Left lung (tissue), 4 donors: ENCODE measurements at regions not wholly inside any gene's neighbourhood (a gene's known extent, or its start where the extent isn't known, plus 50 kb on each side); places are given as distances from the start of the nearest gene placed in this dataset.
"Not testable (repeated sequence)": the region's sequence is repeated elsewhere in the genome, so short reads cannot be mapped to it uniquely, and the experiment has no call there.

Source experiments
- ATAC-seq: fragments of 200-7000 bp; cut with Tn5 transposase; one replicate; pipeline ENCODE4 v1.9.1; 2020; ENCODE audit warnings: moderate library complexity
- DNase-seq, 4 donors: peaks; one replicate each; pipeline ENCODE4 v3.0.0-alpha.2; 2013 to 2020
- H3K27ac ChIP-seq, 2 donors: fragments of 200-600 bp; sonication (generic) in 1 of 2; one replicate each; pipeline versions ENCODE4 v1.5.0 to v1.8.0; 2020 to 2021
- H3K27me3 ChIP-seq, 2 donors: fragments of 200-600 bp; sonication (generic) in 1 of 2; one replicate each; pipeline versions ENCODE4 v1.5.0 to v1.8.0; 2020 to 2021
- H3K36me3 ChIP-seq, 2 donors: fragments of 200-600 bp; sonication (generic) in 1 of 2; one replicate each; pipeline versions ENCODE4 v1.5.0 to v1.8.0; 2020 to 2021
- H3K4me1 ChIP-seq, 2 donors: fragments of 200-600 bp; one replicate each; pipeline ENCODE4 v1.8.0; 2021
- H3K4me3 ChIP-seq, 2 donors: fragments of 200-600 bp; sonication (generic) in 1 of 2; one replicate each; pipeline versions ENCODE4 v1.5.0 to v1.8.0; 2020 to 2021; ENCODE audit warnings: mild to moderate bottlenecking in 1 of 2
- H3K9me3 ChIP-seq, 2 donors: fragments of 200-600 bp; sonication (generic) in 1 of 2; one replicate each; pipeline versions ENCODE4 v1.5.0 to v1.8.0; 2020 to 2021
- CTCF ChIP-seq, 2 donors: fragments of 200-600 bp; sonication (generic) in 1 of 2; IDR thresholded peaks; one replicate each; pipeline versions ENCODE4 v1.5.0 to v1.8.0; 2021; ENCODE audit warnings: antibody characterized with exemption in 2 of 2
- intact Hi-C, 2 donors: fragments of 100-400 bp; cut with DNase I; formaldehyde crosslinking; loops; one replicate each; pipeline versions ENCODE4 v1.11.2 to v1.14.2; 2022
- donor health status: DM: no; HTN: yes; CAD: no.
- donor health status: DM: no; HTN: no; CAD: no.

- intact Hi-C loops, result not testable (repeated sequence)
- DNase-seq, result peak in 2 of 4 donors; percentile 48 to 92
- peaks cover 0 to 11% of the 10 kb centered on the region in 2 donors for H3K4me1 ChIP-seq
Observed at GRCh38 chr4:1548827-1549637, 135.1 kb downstream of the FAM53A start.

GRCh38 chr4:1547856-1548826, 136.0 kb downstream of the FAM53A start:
- H3K9me3 ChIP-seq, result no peaks in the 10 kb centered on the region
- intact Hi-C loops, result no loop called here
- TF ChIP-seq CTCF (IDR thresholded peaks at IDR 0.05), result no peak
- H3K4me3 ChIP-seq, result peak overlapping the region in 1 of 2 donors; percentile 35
- no peaks in the 10 kb centered on the region for H3K36me3 ChIP-seq
- H3K4me1 ChIP-seq, result peaks cover 0 to 14% of the 10 kb centered on the region in 2 donors
- peaks cover 0 to 51% of the 10 kb centered on the region in 2 donors for H3K27me3 ChIP-seq
- ATAC-seq (peak; percentile 49), DNase-seq (peak in 2 of 4 donors; percentile 17 to 76)
- H3K27ac ChIP-seq, result peak overlapping the region in 1 of 2 donors; percentile 45

More at GRCh38 chr4:1548827-1549637, 135.1 kb downstream of the FAM53A start:
- peak overlapping the region in 1 of 2 donors; percentile 26 for H3K4me3 ChIP-seq
- not testable (repeated sequence) for H3K36me3 ChIP-seq, H3K9me3 ChIP-seq
- TF ChIP-seq CTCF (IDR thresholded peaks at IDR 0.05), result peak; percentile 98 to 99
- peak; percentile 94 for ATAC-seq
- peaks cover 0 to 60% of the 10 kb centered on the region in 2 donors for H3K27me3 ChIP-seq
- H3K27ac ChIP-seq, result peak overlapping the region in 1 of 2 donors; percentile 45

- ATAC-seq, result no peak
- intact Hi-C loops, result no loop called here
- no peak for TF ChIP-seq CTCF (IDR thresholded peaks at IDR 0.05)
- peak overlapping the region in 1 of 2 donors; percentile 45 for H3K27ac ChIP-seq
- peak overlapping the region in 1 of 2 donors; percentile 35 for H3K4me3 ChIP-seq
- H3K36me3 ChIP-seq, result no peaks in the 10 kb centered on the region
- peaks cover 0 to 43% of the 10 kb centered on the region in 2 donors for H3K27me3 ChIP-seq
- H3K9me3 ChIP-seq, result no peaks in the 10 kb centered on the region
- DNase-seq, result peak in 1 of 4 donors; percentile 39
- peaks cover 0 to 21% of the 10 kb centered on the region in 2 donors for H3K4me1 ChIP-seq
Observed at GRCh38 chr4:1547131-1547855, 136.8 kb downstream of the FAM53A start.

- ATAC-seq, result no peak
- peak in 1 of 4 donors; percentile 68 for DNase-seq
- Histone ChIP-seq H3K9me3 (no peaks in the 10 kb centered on the region), H3K36me3 (no peaks in the 10 kb centered on the region), H3K27ac (peak overlapping the region in 1 of 2 donors; percentile 45), H3K4me1 (peaks cover 0 to 21% of the 10 kb centered on the region in 2 donors), H3K27me3 (peaks cover 0 to 25% of the 10 kb centered on the region in 2 donors), H3K4me3 (peak overlapping the region in 1 of 2 donors; percentile 8)
- TF ChIP-seq CTCF (IDR thresholded peaks at IDR 0.05), result no peak
- intact Hi-C loops, result no loop called here
Observed at GRCh38 chr4:1544861-1545281, 138.6 kb upstream of the NKX1-1 start.

GRCh38 chr4:1544435-1544834, 138.2 kb upstream of the NKX1-1 start:
- H3K9me3 ChIP-seq, H3K36me3 ChIP-seq, intact Hi-C loops, ATAC-seq: not testable (repeated sequence)
- DNase-seq, result peak in 1 of 4 donors; percentile 62
- peak overlapping the region in 1 of 2 donors; percentile 45 for H3K27ac ChIP-seq
- H3K27me3 ChIP-seq, result peaks cover 0 to 22% of the 10 kb centered on the region in 2 donors
- peak overlapping the region in 1 of 2 donors; percentile 8 for H3K4me3 ChIP-seq
- H3K4me1 ChIP-seq, result peaks cover 0 to 20% of the 10 kb centered on the region in 2 donors
